GM13976 (cell line): ENCODE measurements at regions not wholly inside any gene's neighbourhood (a gene's known extent, or its start where the extent isn't known, plus 50 kb on each side); places are given as distances from the start of the nearest gene placed in this dataset.

Experiments
- DNase-seq: peaks from one replicate; pipeline ENCODE4 v3.0.0; 2012; ENCODE audit warnings: low spot score
- in situ Hi-C: fragments of 300-500 bp; cut with MboI; formaldehyde crosslinking; loops from one replicate; pipeline ENCODE4 v1.12.0; 2022; ENCODE audit warnings: low sequenced_read_pairs, mixed read lengths, inconsistent platforms; ENCODE audit not compliant: unreplicated experiment
- TF ChIP-seq, protein P1 (sequence below): IDR thresholded peaks from 2 replicates; pipeline ENCODE4 v1.5.1; 2012; ENCODE audit warnings: borderline replicate concordance, mild to moderate bottlenecking; ENCODE audit not compliant: insufficient read depth; ENCODE audit errors: extremely low read depth, missing control alignments, control extremely low read depth

DNA sequence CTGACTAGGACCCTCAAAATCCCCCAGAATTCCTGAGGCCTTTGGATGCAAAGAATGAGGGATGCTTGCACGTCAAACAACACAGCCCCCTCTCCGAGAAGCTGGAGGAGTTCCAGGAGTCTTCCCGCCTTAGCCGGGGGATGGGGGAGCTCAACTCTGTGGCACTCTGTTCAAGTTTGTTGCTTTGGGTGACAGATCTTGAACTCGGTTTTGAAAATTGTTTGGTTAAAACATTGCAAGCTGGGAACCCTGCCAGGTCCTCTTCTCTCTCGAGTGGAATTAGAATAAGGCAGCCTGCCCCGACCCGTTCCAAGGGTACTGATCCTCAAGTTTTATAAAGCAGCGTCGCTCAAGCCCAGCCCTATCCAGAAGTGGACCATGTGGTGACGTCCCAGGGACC, 244.1 kb downstream of the LOXHD1 start:
- no peak for DNase-seq
- in situ Hi-C loops, result no loop called here
- TF ChIP-seq, protein P1, sequence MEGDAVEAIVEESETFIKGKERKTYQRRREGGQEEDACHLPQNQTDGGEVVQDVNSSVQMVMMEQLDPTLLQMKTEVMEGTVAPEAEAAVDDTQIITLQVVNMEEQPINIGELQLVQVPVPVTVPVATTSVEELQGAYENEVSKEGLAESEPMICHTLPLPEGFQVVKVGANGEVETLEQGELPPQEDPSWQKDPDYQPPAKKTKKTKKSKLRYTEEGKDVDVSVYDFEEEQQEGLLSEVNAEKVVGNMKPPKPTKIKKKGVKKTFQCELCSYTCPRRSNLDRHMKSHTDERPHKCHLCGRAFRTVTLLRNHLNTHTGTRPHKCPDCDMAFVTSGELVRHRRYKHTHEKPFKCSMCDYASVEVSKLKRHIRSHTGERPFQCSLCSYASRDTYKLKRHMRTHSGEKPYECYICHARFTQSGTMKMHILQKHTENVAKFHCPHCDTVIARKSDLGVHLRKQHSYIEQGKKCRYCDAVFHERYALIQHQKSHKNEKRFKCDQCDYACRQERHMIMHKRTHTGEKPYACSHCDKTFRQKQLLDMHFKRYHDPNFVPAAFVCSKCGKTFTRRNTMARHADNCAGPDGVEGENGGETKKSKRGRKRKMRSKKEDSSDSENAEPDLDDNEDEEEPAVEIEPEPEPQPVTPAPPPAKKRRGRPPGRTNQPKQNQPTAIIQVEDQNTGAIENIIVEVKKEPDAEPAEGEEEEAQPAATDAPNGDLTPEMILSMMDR, result no peak

DNA sequence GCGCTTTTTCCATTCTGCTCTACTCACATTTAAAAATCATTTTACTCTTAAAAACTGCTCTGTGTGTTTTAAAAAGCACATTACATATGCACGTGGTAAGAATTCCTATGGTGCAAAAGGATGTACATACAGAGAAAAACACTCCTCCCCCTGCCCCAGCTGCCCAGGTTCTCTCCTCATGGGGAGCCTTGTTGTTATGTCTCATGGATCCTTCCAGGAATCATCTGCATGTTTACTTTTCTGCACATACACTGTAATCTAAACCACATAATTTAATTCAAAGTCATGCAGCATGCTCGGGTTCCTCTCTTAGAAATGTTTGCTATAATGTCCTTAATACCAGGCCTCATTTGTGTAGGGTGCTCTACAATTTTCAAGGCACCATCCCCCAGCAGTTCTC, 243.3 kb downstream of the LOXHD1 start:
- in situ Hi-C loops, result no loop called here
- TF ChIP-seq, protein P1, result no peak
- DNase-seq, result no peak

GRCh38 chr18:46414863-46415262, 242.2 kb downstream of the LOXHD1 start:
- DNase-seq, result no peak
- TF ChIP-seq, protein P1, result no peak
- in situ Hi-C loops, result no loop called here

DNA sequence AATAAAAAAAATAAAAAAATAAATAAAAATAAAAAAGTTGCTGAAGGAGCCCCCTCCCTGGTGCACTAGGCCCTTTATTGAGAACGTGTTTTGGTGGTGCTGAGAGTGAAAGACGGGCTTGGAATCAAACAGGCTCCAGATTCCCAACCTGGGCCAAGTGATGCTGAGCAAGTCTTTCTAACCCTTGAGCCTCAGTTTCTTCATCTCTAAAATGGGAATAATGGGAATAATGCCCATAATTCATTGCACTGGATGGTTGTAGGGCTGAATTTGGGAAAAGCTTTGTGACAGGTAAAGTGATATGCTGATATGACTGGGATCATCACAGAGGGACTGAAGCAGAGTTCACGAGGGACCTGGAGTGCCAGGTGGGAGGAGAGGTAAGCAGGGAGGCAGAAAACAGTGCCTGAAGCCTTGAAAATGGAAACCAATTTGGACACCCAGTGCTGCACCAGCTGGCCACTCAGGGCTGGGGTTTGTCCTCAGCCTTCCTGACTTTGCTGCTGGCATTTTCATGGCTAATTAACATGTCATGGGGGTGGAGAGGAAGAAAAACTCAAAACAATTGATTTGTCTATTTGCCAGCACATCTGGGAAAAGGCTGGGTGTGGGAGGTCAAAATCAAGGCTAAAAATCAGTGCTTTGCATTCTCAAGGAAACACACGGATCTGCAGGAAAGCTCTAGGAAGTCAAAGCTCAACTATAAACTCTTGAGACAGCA, 241.3 kb downstream of the LOXHD1 start:
- no peak for DNase-seq
- TF ChIP-seq, protein P1, result no peak
- in situ Hi-C loops, result no loop called here

DNA sequence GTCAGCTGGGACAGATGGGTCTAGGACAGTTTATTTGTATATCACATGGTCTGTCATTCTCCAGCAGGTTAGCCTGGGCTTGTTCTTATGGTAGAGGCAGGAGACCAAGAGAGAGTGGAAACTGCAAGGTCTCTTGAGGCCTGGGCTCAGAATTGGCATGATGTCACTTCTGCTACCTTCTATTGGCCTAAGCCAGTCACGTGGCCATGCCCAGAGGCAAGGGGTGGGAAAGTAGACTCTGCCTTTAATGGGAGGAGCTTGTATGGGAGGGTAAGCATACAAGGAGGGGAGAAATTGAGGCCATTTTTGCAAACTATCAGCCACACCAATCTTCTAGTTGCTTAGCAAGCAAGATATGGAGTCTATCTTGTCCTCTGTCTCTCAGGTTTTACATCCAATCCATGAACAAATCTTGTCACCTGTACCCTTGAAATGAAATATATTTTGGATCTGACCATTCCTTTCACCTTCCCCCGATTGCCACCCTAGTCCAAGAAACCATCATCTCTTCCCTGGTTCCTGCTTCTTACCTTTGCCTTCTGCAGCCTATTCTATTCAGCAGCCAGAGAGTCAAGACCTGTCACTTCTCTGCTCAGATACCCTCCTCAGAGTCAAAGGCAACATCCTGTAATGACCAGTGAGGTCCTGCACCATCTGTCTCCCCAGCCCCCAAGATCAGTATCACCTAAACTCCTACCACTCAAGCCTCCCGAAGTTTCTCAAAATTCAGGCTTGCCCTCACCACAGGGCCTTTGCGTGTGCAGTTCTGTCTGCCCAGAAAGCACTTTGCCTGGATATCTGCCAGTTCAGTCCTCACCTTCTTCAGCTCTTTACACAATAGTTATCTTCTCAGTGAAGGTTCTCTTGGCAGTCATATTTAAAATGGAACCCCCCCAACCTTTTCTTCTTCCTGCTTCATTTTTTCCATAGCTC, 240.0 kb downstream of the LOXHD1 start:
- TF ChIP-seq, protein P1, result no peak
- DNase-seq, result no peak

DNA sequence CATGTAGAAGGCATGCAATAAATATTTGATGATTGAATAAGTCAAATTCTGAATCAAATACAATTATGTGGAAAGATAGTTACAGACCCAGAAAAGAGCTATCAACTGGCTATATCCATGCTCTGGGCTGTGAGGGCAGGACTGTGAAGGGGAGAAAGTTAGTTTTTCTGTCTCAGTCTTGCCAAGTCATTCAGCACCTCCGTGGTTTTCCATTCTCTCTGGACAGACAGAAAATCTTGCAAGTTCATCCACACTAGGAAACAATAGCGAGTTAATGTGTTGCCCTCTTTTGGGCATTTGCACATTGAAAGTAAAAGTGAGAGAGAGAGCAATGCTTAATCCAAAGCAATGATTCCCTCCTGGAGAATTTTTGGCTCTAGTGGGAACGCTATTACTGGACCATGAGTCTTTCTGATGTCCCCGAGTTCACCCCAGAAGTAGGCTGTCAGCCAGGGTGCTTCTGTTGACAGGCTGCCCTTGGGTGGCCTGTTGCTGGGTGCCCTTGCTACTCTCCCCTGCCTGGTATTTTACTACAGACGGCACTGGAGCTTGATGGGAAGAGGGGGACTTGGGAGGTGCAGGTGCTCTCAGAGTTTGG, 238.3 kb downstream of the LOXHD1 start:
- in situ Hi-C loops, result no loop called here
- DNase-seq, result no peak
- TF ChIP-seq, protein P1, result no peak

More for the DNA sequence above, 240.0 kb downstream of the LOXHD1 start:
- in situ Hi-C loops, result no loop called here
